ENCODE measurements at regions not wholly inside any gene's neighbourhood (a gene's known extent, or its start where the extent isn't known, plus 50 kb on each side); places are given as distances from the start of the nearest gene placed in this dataset.
"Not testable (repeated sequence)": the region's sequence is repeated elsewhere in the genome, so short reads cannot be mapped to it uniquely, and the experiment has no call there.

DNA sequence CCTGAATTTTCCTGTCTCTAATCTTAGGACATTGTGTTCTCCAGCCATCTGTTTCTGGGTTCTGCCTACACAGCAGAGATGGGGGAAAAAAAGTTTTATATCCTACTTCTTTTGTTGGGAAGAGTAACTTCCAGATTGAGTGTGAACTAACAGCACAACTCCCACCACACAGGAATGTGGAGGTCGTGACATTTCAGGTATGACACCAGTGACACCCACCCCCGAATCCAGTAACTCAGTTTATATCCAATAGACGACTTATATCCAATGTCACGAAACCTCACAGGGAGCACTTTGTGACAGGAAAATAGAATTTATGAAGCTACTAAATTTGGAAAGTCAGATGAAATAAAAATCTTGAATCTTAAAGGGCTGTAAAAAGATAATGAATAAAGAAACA, 211.9 kb upstream of the GRM3 start:
- no peak for TF ChIP-seq CTCF (IDR thresholded peaks at IDR 0.05; ENCODE audit: low read depth, low read length, missing control alignments)
- in situ Hi-C loops (cut with HindIII; ENCODE audit: low pct_ligation_motif_present, low sequenced_read_pairs) = no loop called here
- Histone ChIP-seq H3K36me3 (replicated peaks) (no peaks in the 10 kb centered on the region), H3K27me3 (replicated peaks) (no peaks in the 10 kb centered on the region), H3K4me3 (ENCODE audit: low read depth, low read length) (no peak overlapping the region), H3K27ac (no peak overlapping the region)
- no peak for DNase-seq

DNA sequence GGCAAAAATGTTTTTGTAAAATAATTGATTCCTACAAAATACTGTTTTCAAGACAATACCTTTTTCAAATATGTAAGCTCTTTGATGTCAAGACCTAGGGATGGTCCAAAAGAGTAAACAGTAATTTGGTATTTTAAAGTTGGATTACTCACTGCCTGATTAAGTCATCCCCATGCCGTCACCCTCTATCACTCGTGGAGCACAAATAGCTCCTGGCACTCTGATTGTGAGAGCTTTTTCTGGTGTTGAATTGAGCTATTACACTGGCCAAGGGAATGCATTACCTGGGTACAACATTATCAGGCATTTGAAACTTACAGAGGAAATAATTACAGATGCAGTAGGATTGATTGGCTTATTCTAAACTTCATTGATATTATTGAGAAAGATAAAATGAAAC, 231.9 kb upstream of the GRM3 start:
- Histone ChIP-seq H3K4me3 (ENCODE audit: low read depth, low read length) (no peak overlapping the region), H3K36me3 (replicated peaks) (no peaks in the 10 kb centered on the region), H3K27ac (no peak overlapping the region), H3K27me3 (replicated peaks) (no peaks in the 10 kb centered on the region)
- no peak for DNase-seq
- TF ChIP-seq CTCF (IDR thresholded peaks at IDR 0.05; ENCODE audit: low read depth, low read length, missing control alignments) = no peak
- in situ Hi-C loops (cut with HindIII; ENCODE audit: low pct_ligation_motif_present, low sequenced_read_pairs) = no loop called here

- Histone ChIP-seq H3K36me3 (replicated peaks) (no peaks in the 10 kb centered on the region), H3K4me3 (ENCODE audit: low read depth, low read length) (no peak overlapping the region), H3K27me3 (replicated peaks) (no peaks in the 10 kb centered on the region), H3K27ac (no peak overlapping the region)
- no peak for TF ChIP-seq CTCF (IDR thresholded peaks at IDR 0.05; ENCODE audit: low read depth, low read length, missing control alignments)
- DNase-seq = no peak
- in situ Hi-C loops (cut with HindIII; ENCODE audit: low pct_ligation_motif_present, low sequenced_read_pairs) = no loop called here
Measured at GRCh38 chr7:86407291-86407690, 236.4 kb upstream of the GRM3 start.

DNA sequence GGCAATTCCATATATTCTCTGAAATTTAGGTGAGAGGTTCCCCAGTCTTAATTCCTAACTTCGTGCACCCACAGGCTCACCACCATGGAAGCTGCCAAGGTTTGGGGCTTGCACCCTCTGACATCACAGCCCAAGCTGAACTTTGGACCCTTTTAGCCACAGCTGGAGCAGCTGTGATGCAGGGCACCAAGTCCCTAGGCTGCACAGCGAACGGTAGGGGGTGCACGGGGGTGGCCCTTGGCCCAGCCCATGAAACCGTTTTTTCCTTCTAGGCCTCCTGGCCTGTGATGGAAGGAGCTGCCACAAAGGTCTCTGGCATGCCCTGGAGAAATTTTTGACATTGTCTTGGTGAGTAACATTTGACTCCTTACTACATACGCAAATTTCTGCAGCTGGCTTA, 251.9 kb upstream of the GRM3 start:
- no peak for DNase-seq
- TF ChIP-seq CTCF (IDR thresholded peaks at IDR 0.05; ENCODE audit: low read depth, low read length, missing control alignments) = no peak
- Histone ChIP-seq H3K36me3 (replicated peaks) (no peaks in the 10 kb centered on the region), H3K27me3 (replicated peaks) (no peaks in the 10 kb centered on the region), H3K4me3 (ENCODE audit: low read depth, low read length) (no peak overlapping the region), H3K27ac (no peak overlapping the region)
- in situ Hi-C loops (cut with HindIII; ENCODE audit: low pct_ligation_motif_present, low sequenced_read_pairs) = no loop called here

DNA sequence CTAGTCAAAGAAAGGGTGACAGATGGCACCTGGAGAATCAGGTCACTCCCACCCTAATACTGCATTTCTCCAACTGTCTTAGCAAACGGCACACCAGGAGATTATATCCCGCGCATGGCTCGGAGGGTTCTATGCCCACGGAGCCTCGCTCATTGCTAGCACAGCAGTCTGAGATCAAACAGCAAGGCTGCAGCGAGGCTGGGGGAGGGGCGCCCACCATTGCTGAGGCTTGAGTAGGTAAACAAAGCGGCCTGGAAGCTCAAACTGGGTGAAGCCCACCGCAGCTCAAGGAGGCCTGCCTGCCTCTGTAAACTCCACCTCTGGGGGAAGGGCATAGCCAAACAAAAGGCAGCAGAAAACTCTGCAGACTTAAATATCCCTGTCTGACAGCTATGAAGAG, 268.1 kb upstream of the GRM3 start:
- H3K27me3 ChIP-seq (replicated peaks); H3K4me3 ChIP-seq (ENCODE audit: low read depth, low read length); in situ Hi-C loops (cut with HindIII; ENCODE audit: low pct_ligation_motif_present, low sequenced_read_pairs); H3K36me3 ChIP-seq (replicated peaks); H3K27ac ChIP-seq; DNase-seq: not testable (repeated sequence)

DNA sequence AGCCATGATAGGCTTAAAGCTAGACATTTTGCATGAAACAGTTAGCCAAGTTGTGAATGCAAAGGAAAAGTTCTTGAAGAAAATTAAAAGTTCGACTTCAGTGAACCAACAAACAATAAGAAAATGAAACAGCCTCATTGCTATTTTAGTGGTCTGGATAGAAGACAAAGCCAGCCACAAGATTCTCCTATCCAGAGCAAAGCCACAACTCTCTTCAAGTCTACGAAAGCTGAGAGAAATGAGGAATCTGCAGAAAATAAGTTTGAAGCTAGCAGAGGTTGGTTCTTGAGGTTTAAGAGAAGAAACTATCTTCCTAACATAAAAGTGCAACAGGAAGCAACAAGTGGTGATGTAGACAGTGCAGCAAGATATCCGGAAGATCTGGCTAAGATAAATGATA, 271.4 kb upstream of the GRM3 start:
- no peaks in the 10 kb centered on the region for H3K36me3 ChIP-seq (replicated peaks)
- in situ Hi-C loops (cut with HindIII; ENCODE audit: low pct_ligation_motif_present, low sequenced_read_pairs) = no loop called here
- H3K27me3 ChIP-seq (replicated peaks) = no peaks in the 10 kb centered on the region
- H3K27ac ChIP-seq = no peak overlapping the region
- H3K4me3 ChIP-seq (ENCODE audit: low read depth, low read length) = no peak overlapping the region
- no peak for DNase-seq
- TF ChIP-seq CTCF (IDR thresholded peaks at IDR 0.05; ENCODE audit: low read depth, low read length, missing control alignments) = no peak
